SK-N-SH (cell line): ENCODE measurements at regions not wholly inside any gene's neighbourhood (a gene's known extent, or its start where the extent isn't known, plus 50 kb on each side); places are given as distances from the start of the nearest gene placed in this dataset.

ENCODE experiments used
- CTCF ChIA-PET: fragments of 300-600, 350-600 bp; formaldehyde crosslinking; extraction: SDS; loops from one replicate; lab custom pipeline; 2021; lab: Yijun Ruan, JAX
- POLR2A ChIA-PET: fragments of 350-600 bp; sonication (Branson Sonifier 250); formaldehyde crosslinking; extraction: SDS; loops from one replicate; lab custom pipeline; 2020; ENCODE audit warnings: antibody characterized with exemption, inconsistent platforms; lab: Yijun Ruan, JAX
- DNase-seq: peaks from one replicate; pipeline ENCODE4 v3.0.0; 2012
- H2AFZ ChIP-seq: fragments of 200-600 bp; sonication (generic); 2 replicates; pipeline ENCODE4 v1.8.1; 2016; ENCODE audit warnings: antibody characterized with exemption, mild to moderate bottlenecking, low read depth
- H3F3A ChIP-seq: fragments of 200-600 bp; sonication (generic); replicated peaks from 2 replicates; pipeline ENCODE3; 2016; ENCODE audit warnings: antibody characterized with exemption, mild to moderate bottlenecking; ENCODE audit not compliant: insufficient read depth
- H3K27ac ChIP-seq, 2 experiments: fragments of 200-500 bp in 1 of 2; fragments of 200-600 bp in 1 of 2; sonication (Bioruptor generic) in 1 of 2; sonication (generic), shearing (Covaris generic) in 1 of 2; 2 replicates each; pipeline versions ENCODE4 v1.5.1 to v1.6.1; 2014 to 2016; ENCODE audit warnings: low read depth in 2 of 2, inconsistent platforms in 1 of 2, low read length in 1 of 2, mild to moderate bottlenecking in 1 of 2, mixed read lengths in 1 of 2
- H3K27me3 ChIP-seq: fragments of 200-600 bp; sonication (generic), shearing (Covaris generic); 2 replicates; pipeline ENCODE4 v1.6.1; 2016; ENCODE audit warnings: mixed run types; ENCODE audit not compliant: insufficient read depth
- H3K36me3 ChIP-seq, 2 experiments: fragments of 200-500 bp in 1 of 2; fragments of 200-600 bp in 1 of 2; sonication (Bioruptor generic) in 1 of 2; sonication (generic) in 1 of 2; replicated peaks in 1 of 2; 2 replicates each; pipeline versions ENCODE3 to v1.5.1; 2014 to 2016; ENCODE audit warnings: low read length in 1 of 2, mild to moderate bottlenecking in 1 of 2; ENCODE audit not compliant: insufficient read depth in 2 of 2, control insufficient read depth in 1 of 2
- H3K4me1 ChIP-seq, 2 experiments: fragments of 200-500 bp in 1 of 2; fragments of 200-600 bp in 1 of 2; sonication (Bioruptor generic) in 1 of 2; sonication (generic), shearing (Covaris generic) in 1 of 2; 2 replicates each; pipeline versions ENCODE4 v1.5.1 to v1.6.1; 2014 to 2016; ENCODE audit warnings: low read depth in 1 of 2, low read length in 1 of 2, mixed run types in 1 of 2; ENCODE audit not compliant: insufficient read depth in 2 of 2, control insufficient read depth in 1 of 2
- H3K4me2 ChIP-seq: fragments of 200-600 bp; sonication (generic), shearing (Covaris generic); 2 replicates; pipeline ENCODE4 v1.6.1; 2017; ENCODE audit warnings: mixed run types
- H3K4me3 ChIP-seq, 2 experiments: fragments of 200-500 bp in 1 of 2; fragments of 200-600 bp in 1 of 2; sonication (Bioruptor generic) in 1 of 2; sonication (generic), shearing (Covaris generic) in 1 of 2; 2 replicates each; pipeline versions ENCODE4 v1.5.1 to v1.8.1; 2014 to 2016; ENCODE audit warnings: low read depth in 2 of 2, inconsistent platforms in 1 of 2, low read length in 1 of 2, mild to moderate bottlenecking in 1 of 2, mixed read lengths in 1 of 2, moderate library complexity in 1 of 2
- H3K79me2 ChIP-seq: fragments of 200-600 bp; sonication (generic); 2 replicates; pipeline ENCODE4 v1.8.1; 2017; ENCODE audit warnings: mild to moderate bottlenecking; ENCODE audit not compliant: insufficient read depth
- H3K9ac ChIP-seq: fragments of 200-600 bp; sonication (generic); 2 replicates; pipeline ENCODE4 v1.6.1; 2017; ENCODE audit warnings: mixed run types
- H3K9me2 ChIP-seq: fragments of 200-600 bp; sonication (generic); 2 replicates; pipeline ENCODE4 v1.6.1; 2017; ENCODE audit warnings: mixed run types
- H3K9me3 ChIP-seq: fragments of 200-600 bp; sonication (generic); 2 replicates; pipeline ENCODE4 v1.6.1; 2017; ENCODE audit warnings: mixed run types, mild to moderate bottlenecking, moderate library complexity
- H4K20me1 ChIP-seq: fragments of 200-600 bp; sonication (generic); 2 replicates; pipeline ENCODE4 v1.6.1; 2017; ENCODE audit warnings: mild to moderate bottlenecking, mixed run types; ENCODE audit not compliant: insufficient read depth
- EZH2phosphoT487 ChIP-seq: fragments of 200-600 bp; sonication (generic); IDR thresholded peaks from 2 replicates; pipeline ENCODE4 v1.6.1; 2017; ENCODE audit warnings: low read depth, mixed run types, mild to moderate bottlenecking, antibody characterized with exemption, moderate library complexity, borderline replicate concordance
- FOSL2 ChIP-seq: IDR thresholded peaks from 2 replicates; pipeline ENCODE4 v1.4.0; 2012; ENCODE audit warnings: low read depth, mild to moderate bottlenecking, moderate library complexity, borderline replicate concordance
- FOXM1 ChIP-seq: IDR thresholded peaks from 2 replicates; pipeline ENCODE4 v1.4.0; 2012; ENCODE audit warnings: low read depth, mild to moderate bottlenecking
- GABPA ChIP-seq: IDR thresholded peaks from 2 replicates; pipeline ENCODE4 v1.4.0; 2012; ENCODE audit warnings: low read depth, mild to moderate bottlenecking
- GATA2 ChIP-seq: sonication (generic); formaldehyde crosslinking; IDR thresholded peaks from 2 replicates; pipeline ENCODE4 v1.5.0; 2020; ENCODE audit warnings: mild to moderate bottlenecking, missing genetic modification reagents
- JUND ChIP-seq: IDR thresholded peaks from 2 replicates; pipeline ENCODE4 v1.4.0; 2012
- MEF2A ChIP-seq: IDR thresholded peaks from 2 replicates; pipeline ENCODE4 v1.4.0; 2012; ENCODE audit warnings: low read depth, borderline replicate concordance
- NFIC ChIP-seq: IDR thresholded peaks from 2 replicates; pipeline ENCODE4 v1.4.0; 2012; ENCODE audit warnings: borderline replicate concordance
- NRF1 ChIP-seq: IDR thresholded peaks from 2 replicates; pipeline ENCODE4 v1.6.1; 2012; ENCODE audit warnings: low read depth, mild to moderate bottlenecking, low read length
- PBX3 ChIP-seq: IDR thresholded peaks from 2 replicates; pipeline ENCODE4; 2012
- RCOR1 ChIP-seq: fragments of 150-350 bp; IDR thresholded peaks from 2 replicates; pipeline ENCODE4 v1.6.1; 2017; ENCODE audit warnings: antibody characterized with exemption, low read length
- REST ChIP-seq: IDR thresholded peaks from 2 replicates; pipeline ENCODE4 v1.6.1; 2012; ENCODE audit warnings: mild to moderate bottlenecking, low read depth, low read length, moderate library complexity
- SMC3 ChIP-seq: IDR thresholded peaks from 2 replicates; pipeline ENCODE4 v1.6.1; 2012; ENCODE audit warnings: low read depth, low read length, improper control_type of control experiment
- USF1 ChIP-seq: IDR thresholded peaks from 2 replicates; pipeline ENCODE4 v1.4.0; 2012; ENCODE audit warnings: low read depth, borderline replicate concordance
- USF2 ChIP-seq: fragments of 150-350 bp; IDR thresholded peaks from 2 replicates; pipeline ENCODE4 v1.6.1; 2017; ENCODE audit warnings: antibody characterized with exemption, low read length, low read depth, borderline replicate concordance
- WGBS: methylation state at CpG from one replicate; pipeline ENCODE4 v1.1.6; 2017; ENCODE audit warnings: low lambda C conversion rate; 5-methylcytosine and 5-hydroxymethylcytosine counted together
- TF ChIP-seq, protein P1 (sequence below): fragments of 200-600 bp; sonication (generic); IDR thresholded peaks from 2 replicates; pipeline ENCODE4 v1.6.1; 2017; ENCODE audit warnings: antibody characterized with exemption, mild to moderate bottlenecking, moderate library complexity

- Histone ChIP-seq H3K4me1 (no peaks in the 10 kb centered on the region), H3K27me3 (no peaks in the 10 kb centered on the region), H3K4me2 (no peak overlapping the region), H4K20me1 (no peaks in the 10 kb centered on the region), H3K9me2 (no peaks in the 10 kb centered on the region), H3K9ac (no peak overlapping the region), H3K9me3 (no peaks in the 10 kb centered on the region), H2AFZ (no peak overlapping the region), H3K4me3 (no peak overlapping the region), H3K79me2 (no peaks in the 10 kb centered on the region), H3K27ac (no peak overlapping the region), H3F3A (no peaks in the 10 kb centered on the region), H3K36me3 (no peaks in the 10 kb centered on the region)
- CTCF ChIA-PET = no interaction called here
- TF ChIP-seq SMC3 = no peak
- TF ChIP-seq PBX3 = no peak
- TF ChIP-seq NFIC = no peak
- no peak for TF ChIP-seq USF1
- no peak for TF ChIP-seq JUND
- no peak for TF ChIP-seq USF2
- TF ChIP-seq REST = no peak
- TF ChIP-seq FOXM1 = no peak
- no peak for TF ChIP-seq MEF2A
- TF ChIP-seq FOSL2 = no peak
- TF ChIP-seq GABPA = no peak
- TF ChIP-seq GATA2 = no peak
- TF ChIP-seq EZH2phosphoT487 = no peak
- TF ChIP-seq, protein P1, sequence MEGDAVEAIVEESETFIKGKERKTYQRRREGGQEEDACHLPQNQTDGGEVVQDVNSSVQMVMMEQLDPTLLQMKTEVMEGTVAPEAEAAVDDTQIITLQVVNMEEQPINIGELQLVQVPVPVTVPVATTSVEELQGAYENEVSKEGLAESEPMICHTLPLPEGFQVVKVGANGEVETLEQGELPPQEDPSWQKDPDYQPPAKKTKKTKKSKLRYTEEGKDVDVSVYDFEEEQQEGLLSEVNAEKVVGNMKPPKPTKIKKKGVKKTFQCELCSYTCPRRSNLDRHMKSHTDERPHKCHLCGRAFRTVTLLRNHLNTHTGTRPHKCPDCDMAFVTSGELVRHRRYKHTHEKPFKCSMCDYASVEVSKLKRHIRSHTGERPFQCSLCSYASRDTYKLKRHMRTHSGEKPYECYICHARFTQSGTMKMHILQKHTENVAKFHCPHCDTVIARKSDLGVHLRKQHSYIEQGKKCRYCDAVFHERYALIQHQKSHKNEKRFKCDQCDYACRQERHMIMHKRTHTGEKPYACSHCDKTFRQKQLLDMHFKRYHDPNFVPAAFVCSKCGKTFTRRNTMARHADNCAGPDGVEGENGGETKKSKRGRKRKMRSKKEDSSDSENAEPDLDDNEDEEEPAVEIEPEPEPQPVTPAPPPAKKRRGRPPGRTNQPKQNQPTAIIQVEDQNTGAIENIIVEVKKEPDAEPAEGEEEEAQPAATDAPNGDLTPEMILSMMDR = no peak
- no peak for TF ChIP-seq RCOR1
- TF ChIP-seq NRF1 = no peak
- WGBS = 100% methylated on average over 1 of the region's 1 CpG
- POLR2A ChIA-PET = no interaction called here
- DNase-seq = no peak
Observed at GRCh38 chr2:145221516-145221915, 701.6 kb upstream of the ZEB2 start.
